Stimulated activated CD4-positive, alpha-beta T cell treated with anti-CD3 and anti-CD28 coated beads, Interleukin-2, amount 100 ng/mL, for 48 hours (primary cell): ENCODE measurements at regions not wholly inside any gene's neighbourhood (a gene's known extent, or its start where the extent isn't known, plus 50 kb on each side); places are given as distances from the start of the nearest gene placed in this dataset.
"Not testable (repeated sequence)": the region's sequence is repeated elsewhere in the genome, so short reads cannot be mapped to it uniquely, and the experiment has no call there.

Source experiments
- DNase-seq, 2 donors: peaks; one replicate each; pipeline ENCODE4 v3.0.0-alpha.2; 2020

- DNase-seq: no peak
These were observed 1911.8 kb downstream of the MRPL39 start for GRCh38 chr21:23695443-23695842.

- no peak for DNase-seq
These were observed 1912.9 kb downstream of the MRPL39 start for GRCh38 chr21:23694390-23694789.

- DNase-seq: no peak
These were observed 1917.0 kb downstream of the MRPL39 start for GRCh38 chr21:23690316-23690715.

GRCh38 chr21:23686737-23687523 is 1920.4 kb downstream of the MRPL39 start:
- no peak for DNase-seq

- no peak for DNase-seq
These were observed 1922.8 kb downstream of the MRPL39 start for GRCh38 chr21:23684431-23684830.

- DNase-seq: no peak
These were observed 1943.0 kb downstream of the MRPL39 start for GRCh38 chr21:23664193-23664694.

- DNase-seq: no peak
These were observed 1946.7 kb downstream of the MRPL39 start for GRCh38 chr21:23660560-23660959.

- DNase-seq: no peak
These were observed 1962.5 kb downstream of the MRPL39 start for GRCh38 chr21:23644768-23645167.

GRCh38 chr21:23639721-23640120 is 1967.6 kb downstream of the MRPL39 start:
- DNase-seq: no peak

GRCh38 chr21:23638131-23638695 is 1969.1 kb downstream of the MRPL39 start:
- no peak for DNase-seq

- no peak for DNase-seq
These were observed 1973.8 kb downstream of the MRPL39 start for GRCh38 chr21:23633447-23633940.

- DNase-seq: no peak
These were observed 1983.0 kb downstream of the MRPL39 start for GRCh38 chr21:23624281-23624680.

- DNase-seq: no peak
These were observed 1994.3 kb downstream of the MRPL39 start for GRCh38 chr21:23613014-23613413.

GRCh38 chr21:23612210-23612609 is 1995.1 kb downstream of the MRPL39 start:
- no peak for DNase-seq

- no peak for DNase-seq
These were observed 1999.4 kb downstream of the MRPL39 start for GRCh38 chr21:23607782-23608431.

- no peak for DNase-seq
These were observed 2005.7 kb downstream of the MRPL39 start for GRCh38 chr21:23601549-23601948.

- no peak for DNase-seq
These were observed 2013.7 kb downstream of the MRPL39 start for GRCh38 chr21:23593582-23593981.

- DNase-seq: no peak
These were observed 2021.9 kb downstream of the MRPL39 start for GRCh38 chr21:23585419-23585818.

GRCh38 chr21:23579573-23579972 is 2027.7 kb downstream of the MRPL39 start:
- DNase-seq: no peak

- DNase-seq: no peak
These were observed 2029.3 kb downstream of the MRPL39 start for GRCh38 chr21:23578027-23578426.

GRCh38 chr21:23574932-23575331 is 2032.3 kb downstream of the MRPL39 start:
- DNase-seq: no peak

- not testable (repeated sequence) for DNase-seq
These were observed 2058.4 kb downstream of the MRPL39 start for GRCh38 chr21:23548924-23549323.

GRCh38 chr21:23543333-23543732 is 2063.9 kb downstream of the MRPL39 start:
- DNase-seq: no peak

GRCh38 chr21:23542097-23542496 is 2065.2 kb downstream of the MRPL39 start:
- DNase-seq: no peak
